Stimulated activated CD8-positive, alpha-beta memory T cell treated with anti-CD3 and anti-CD28 coated beads, Interleukin-7, amount 100 ng/mL, for 1 hour (primary cell): ENCODE measurements at regions not wholly inside any gene's neighbourhood (a gene's known extent, or its start where the extent isn't known, plus 50 kb on each side); places are given as distances from the start of the nearest gene placed in this dataset.

Source experiments
- DNase-seq, 2 donors: peaks; one replicate each; pipeline ENCODE4 v3.0.0-alpha.2; 2020; ENCODE audit warnings: low read depth in 2 of 2

DNA sequence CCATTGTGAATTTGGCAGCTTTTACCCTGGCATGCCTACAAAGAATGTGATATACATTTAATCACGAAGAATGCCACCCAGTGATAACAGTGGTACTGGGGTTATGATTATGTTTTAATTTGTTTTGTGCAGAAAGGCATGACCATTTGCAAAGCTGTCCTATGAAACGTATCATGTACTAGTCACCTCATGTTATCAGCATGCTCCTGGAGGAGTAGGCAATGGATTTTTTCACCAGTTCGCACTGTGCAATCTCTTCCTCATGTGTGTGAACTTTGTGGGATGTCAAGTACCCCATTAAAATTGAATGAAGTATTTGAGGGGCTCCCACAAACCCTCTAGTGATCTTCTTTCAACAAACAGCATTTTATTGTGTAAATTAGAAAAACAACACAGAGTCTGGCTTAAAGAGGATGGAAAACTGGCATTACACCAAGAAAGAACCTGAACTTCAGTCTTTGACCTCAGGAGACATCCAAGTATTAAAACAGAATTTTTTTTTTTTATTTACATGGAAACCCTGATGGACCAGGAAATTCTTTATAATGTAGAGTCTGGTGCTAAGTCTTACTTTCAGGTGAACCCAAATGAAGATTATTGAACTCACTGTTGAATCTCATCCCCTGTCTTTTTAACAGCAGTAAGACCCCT lies 200.6 kb upstream of the PGRMC2 start:
- no peak for DNase-seq

DNA sequence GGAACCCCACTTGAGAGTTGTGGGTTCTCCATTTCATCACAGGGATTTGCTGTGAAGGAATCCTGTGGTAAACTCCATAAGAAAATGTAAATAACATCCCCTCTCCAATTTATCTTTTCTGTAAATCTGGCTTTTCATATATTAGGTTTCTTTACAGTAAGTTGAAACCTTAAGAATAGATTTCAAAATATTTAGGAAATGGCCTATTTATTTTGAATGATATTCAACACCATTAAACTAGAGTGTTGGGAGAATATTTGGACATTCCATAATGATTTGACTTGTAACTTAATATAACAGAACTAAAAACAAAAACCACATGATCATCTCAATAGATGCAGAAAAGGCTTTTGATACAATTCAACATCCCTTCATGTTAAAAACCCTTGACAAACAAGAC lies 197.3 kb upstream of the PGRMC2 start:
- no peak for DNase-seq

DNA sequence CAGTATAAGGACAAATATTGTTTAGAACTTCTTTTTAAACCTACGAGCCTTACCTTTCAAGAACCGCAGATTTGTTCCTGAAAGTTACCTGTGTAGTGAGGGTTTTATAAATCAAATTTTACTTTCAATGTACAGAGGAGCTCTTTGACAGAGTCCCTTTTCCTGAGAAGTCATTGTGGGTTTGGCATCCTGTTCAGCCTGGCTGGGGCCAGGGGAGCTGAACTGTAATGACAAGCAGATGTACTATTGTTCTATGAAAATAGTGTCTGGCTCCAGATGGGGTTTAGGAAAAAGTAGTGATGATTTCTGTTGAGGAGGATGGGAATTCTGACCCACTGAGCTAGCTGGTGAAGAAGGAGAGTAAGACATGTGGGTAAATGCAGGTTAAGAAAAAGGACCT lies 196.2 kb upstream of the PGRMC2 start:
- no peak for DNase-seq

GRCh38 chr4:128483041-128483440 lies 195.4 kb upstream of the PGRMC2 start:
- DNase-seq, result no peak

GRCh38 chr4:128481752-128482480 lies 194.3 kb upstream of the PGRMC2 start:
- no peak for DNase-seq

DNA sequence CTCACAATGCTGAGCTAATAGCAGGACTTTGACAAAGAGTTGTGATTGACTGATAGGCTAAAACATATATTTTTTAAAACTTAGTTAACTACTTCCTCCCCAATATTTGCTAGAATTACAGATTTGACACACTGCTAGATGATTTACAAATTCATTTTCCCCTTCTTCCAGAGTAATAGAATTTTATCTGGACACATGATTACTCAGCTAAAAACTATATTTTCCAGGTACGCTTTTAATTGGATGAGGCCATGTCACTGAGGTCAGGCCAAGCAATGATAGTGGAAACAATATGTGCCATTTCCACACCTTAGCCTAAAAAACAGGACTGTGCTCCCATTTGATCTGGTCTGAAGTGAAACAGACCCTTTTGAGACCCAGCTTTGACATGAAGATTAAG lies 193.3 kb upstream of the PGRMC2 start:
- no peak for DNase-seq

DNA sequence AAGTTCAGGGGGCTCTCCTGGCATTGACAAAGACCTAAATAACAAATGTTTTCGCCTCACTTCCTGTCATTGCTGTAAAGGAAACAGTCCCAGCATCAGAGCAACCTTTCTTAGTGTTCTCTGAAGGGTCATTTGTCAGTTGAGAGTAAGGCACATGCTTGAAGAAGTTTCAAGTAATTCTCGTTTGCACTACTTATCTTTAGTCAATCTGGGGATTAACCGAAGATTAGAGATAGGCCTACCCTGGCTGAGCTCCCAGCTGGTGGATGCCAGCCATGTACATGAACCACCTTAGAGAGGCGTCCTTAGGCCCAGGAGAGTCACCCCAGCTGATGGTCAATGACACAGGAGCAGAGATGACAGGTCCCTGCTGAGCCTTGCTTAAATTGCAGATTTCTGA lies 189.9 kb upstream of the PGRMC2 start:
- DNase-seq, result no peak

GRCh38 chr4:128475597-128475996 lies 188.0 kb upstream of the PGRMC2 start:
- DNase-seq, result no peak

- DNase-seq, result no peak
Measured at GRCh38 chr4:128471576-128471975, 184.0 kb upstream of the PGRMC2 start.

DNA sequence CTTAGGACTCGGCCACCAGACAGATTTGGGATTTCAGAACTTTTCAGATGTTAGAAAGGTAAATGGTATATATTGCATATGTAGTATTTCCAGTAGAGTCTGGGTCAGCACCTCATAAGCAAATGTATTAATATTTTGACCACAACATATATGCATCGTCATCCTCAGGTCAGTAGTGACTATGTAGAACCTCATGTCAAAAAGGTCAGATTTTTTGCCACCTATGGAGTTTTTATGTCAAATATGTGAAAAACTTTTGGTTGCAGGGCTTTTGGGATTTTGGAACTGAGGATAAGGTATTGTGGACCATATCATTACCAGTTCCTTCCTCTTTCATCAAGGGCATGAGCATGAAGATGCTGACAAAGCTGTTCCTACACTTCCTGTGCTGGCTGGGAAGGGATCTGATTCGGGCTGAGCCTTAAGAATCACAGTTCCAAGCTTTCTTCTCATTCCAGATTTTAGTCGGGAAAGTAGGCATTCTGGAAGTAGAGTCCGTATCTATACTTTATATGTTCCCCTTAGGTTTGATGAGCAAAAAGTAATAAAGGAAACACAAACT lies 183.0 kb upstream of the PGRMC2 start:
- DNase-seq, result no peak

- no peak for DNase-seq
Measured at GRCh38 chr4:128468123-128468989, 180.7 kb upstream of the PGRMC2 start.

- no peak for DNase-seq
Measured at GRCh38 chr4:128465523-128465922, 177.9 kb upstream of the PGRMC2 start.

DNA sequence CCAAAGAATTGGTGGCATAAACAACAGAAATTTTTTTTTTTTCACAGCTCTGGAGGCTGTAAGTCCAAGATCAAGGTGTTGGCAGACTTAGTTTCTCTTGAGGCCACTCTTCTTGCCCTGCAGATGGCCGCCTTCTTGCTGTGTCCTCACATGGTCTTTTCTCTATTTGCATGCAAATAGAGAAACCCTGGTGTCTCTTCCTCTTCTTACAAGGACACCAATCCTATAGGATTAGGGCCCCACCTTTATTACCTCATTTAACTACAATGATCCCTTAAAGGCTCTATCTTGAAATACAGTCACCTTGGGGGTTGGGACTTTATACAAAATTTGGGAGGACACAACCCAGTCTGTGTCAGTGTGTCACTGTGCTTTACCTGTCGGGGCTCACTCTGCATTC lies 175.4 kb upstream of the PGRMC2 start:
- no peak for DNase-seq

DNA sequence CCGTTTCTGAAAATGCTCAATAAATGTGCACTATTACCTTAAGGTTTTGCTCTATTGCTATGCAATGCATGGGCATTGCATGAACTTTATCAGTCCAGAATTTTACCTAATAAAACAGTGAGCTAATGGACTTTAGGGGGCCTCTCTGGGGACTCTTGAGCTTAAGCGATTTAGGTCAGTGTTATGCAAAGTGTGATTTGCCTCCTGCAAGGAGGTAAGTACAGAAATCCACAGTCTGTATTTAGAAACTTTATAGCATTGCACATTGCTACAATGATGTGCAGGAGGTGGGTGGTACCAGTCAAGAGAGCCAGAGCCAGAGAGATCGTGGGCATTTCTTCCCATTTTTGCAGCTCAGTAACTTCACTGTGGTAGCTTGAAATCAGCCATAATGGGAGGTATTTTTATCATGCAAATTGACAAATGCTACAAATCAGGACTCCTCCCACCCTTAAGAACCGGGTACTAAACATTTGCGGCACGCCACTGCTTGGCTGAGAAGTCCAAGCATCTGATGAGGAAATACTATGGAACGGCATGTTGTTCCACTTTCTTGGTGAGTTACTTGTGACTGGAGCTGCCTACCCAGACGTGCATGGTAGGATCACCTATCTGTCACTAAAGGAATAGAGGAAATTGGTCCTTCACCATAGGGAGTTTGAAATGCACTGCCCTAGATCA lies 174.6 kb upstream of the PGRMC2 start:
- DNase-seq, result no peak

DNA sequence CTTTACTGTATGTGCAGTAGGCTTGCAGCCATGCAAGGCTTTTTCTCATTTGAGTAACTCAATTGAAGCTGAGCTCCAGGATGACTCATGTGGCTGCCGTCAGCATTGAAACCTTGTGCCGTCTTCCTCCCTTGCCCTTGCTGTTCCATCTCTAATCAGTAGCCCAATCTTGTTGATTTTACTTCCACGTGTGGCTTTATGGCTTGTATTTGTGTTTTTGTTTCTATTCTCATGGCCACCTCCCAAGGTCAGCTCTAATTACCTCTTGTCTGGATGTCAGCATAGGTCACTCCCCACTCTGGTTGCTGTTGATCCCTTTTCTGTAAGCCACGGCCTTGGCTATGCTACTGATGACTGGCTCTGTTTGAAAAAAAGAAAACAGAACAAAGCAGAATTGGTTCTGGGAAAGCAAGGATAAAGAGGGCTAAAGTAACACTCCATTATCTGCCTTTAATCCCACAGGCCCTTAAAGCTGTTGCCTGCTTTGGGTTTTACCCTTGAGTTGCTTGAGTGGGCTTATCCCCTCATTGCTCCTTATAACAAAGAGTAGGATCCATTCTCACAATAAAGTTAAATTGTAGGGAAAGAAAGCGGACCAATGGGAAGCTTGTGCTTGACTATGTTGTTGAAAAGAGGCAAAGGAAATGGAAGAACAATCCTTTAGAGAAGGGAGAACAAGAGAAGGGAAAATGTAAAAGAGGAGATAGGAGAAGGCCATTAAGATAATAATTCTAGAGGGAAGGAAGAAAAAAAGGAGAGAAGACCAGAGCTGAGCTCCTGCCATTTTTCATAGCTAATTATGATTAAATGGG lies 173.9 kb upstream of the PGRMC2 start:
- DNase-seq, result no peak

DNA sequence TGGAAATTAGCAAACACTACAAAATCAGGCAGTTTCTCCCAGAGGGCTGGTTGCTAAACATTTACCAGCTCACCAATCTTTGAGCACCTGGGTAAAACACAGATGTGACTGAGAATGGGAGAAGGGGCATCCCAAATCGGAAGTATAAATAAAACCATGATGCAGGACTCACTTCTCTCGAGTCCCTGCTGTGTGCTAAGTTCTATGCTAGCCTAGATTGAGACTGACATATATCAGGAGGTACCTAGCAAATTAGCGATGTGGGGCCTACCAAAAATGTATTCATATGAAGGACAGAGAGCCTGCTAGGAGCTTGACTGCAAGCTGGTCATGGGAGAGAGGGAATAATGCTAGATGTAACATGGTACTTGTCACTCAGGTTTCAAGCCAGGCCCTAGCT lies 171.9 kb upstream of the PGRMC2 start:
- DNase-seq, result no peak

DNA sequence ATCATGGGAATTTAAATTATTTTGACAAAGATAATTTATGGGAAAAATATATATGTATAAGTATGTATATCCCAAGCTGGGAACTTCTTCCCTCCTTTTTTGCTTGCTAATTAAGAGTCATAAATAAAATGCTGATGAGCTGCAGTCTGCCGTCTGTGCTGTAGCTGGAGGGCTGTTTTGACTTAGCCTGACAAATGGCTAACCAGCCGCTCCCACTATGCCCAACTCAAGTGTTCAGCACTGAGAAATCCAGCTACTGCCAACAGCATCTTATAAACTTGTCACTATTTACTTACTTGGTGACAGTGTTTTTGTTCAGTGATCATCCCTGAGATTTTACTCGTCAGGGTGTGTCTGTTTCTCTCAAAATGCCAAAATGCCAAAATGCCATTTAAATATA lies 171.2 kb upstream of the PGRMC2 start:
- no peak for DNase-seq

GRCh38 chr4:128457726-128458125 lies 170.1 kb upstream of the PGRMC2 start:
- no peak for DNase-seq

DNA sequence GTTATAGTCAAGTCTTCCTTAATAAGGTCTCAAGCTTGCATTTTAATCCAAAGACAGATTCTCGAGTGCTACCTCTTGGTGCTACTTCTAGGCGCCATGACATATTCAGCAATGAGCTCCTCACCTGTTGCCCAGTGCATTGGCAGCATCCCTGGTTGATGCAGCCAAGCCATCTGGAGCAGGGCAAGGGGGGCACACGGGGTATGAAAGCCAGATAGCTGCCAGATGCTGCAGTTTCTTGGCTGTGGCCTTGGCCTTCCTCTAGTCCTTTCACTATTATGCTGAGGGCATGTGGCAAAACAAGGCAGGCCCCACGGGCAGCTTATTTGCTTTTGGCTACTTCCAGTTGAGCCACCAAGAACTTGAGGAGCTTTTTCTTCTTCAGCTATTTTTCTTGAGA lies 168.6 kb upstream of the PGRMC2 start:
- no peak for DNase-seq

GRCh38 chr4:128455480-128455879 lies 167.9 kb upstream of the PGRMC2 start:
- DNase-seq, result no peak

DNA sequence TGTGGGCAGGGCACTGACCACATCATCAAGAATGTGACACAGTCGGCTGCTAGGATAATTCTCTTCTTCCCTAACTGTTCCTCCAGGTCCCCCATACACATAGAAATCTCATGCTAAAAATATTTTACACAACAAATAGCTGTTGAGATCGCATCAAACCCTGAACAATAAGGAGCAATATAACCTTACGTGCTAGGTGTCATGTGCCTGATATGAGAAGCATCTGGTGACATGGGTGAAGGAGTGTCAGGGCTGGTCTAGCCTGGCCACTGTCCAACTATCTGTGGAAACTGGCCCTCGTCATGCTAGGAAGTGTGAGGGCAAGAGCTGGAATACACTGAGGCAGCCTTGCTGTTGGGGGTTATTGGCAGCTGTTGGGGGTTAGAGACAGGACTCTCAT lies 167.3 kb upstream of the PGRMC2 start:
- no peak for DNase-seq
